ENCODE measurements at regions not wholly inside any gene's neighbourhood (a gene's known extent, or its start where the extent isn't known, plus 50 kb on each side); places are given as distances from the start of the nearest gene placed in this dataset.

DNA sequence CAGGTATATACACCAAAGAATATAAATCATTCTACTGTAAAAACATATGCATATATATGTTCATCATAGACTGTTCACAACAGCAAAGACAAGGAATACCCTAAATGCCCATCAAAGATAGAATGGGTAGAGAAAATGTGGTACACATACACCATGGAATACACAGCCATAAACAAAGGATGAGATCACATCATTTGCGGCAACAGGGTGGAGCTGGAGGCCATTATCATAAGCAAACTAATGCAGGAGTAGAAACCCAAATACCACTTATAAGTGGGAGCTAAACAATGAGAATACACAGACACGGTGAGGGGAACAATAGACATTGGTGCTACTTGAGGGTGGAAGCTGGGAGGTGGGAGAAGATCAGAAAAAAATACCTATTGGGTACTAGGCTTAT lies 117.6 kb downstream of the COX7C start:
- Mint-ChIP-seq H3K27ac (no peak overlapping the region), H3K4me3 (no peak overlapping the region), H3K36me3 (ENCODE audit: low read depth) (no peaks in the 10 kb centered on the region), H3K9me3 (ENCODE audit: insufficient read depth) (peaks cover 9% of the 10 kb centered on the region), H3K27me3 (ENCODE audit: low read depth) (no peaks in the 10 kb centered on the region), H3K4me1 (ENCODE audit: low read depth) (no peaks in the 10 kb centered on the region)
- CTCF ChIA-PET = no interaction called here
- POLR2A ChIA-PET = no interaction called here
- ATAC-seq (no peak), DNase-seq (no peak)

DNA sequence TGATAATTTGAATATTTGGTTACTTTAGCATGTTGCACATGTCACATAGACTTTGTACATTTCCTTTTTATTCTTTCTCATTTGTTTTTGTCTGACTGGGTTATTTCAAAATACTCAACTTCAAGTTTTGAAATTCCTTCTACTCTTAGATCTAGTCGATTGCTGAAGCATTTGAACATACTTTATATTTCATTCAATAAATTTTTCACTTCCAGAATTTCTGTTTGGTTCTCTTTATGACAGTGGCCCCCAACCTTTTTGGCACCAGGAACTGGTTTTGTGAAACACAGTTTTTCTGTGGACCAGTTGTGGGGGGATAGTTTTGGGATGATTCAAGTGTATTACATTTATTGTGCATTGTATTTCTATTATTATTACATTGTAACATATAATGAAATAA lies 119.8 kb downstream of the COX7C start:
- no peak overlapping the region for H3K4me3 Mint-ChIP-seq
- POLR2A ChIA-PET = no interaction called here
- peaks cover 9% of the 10 kb centered on the region for H3K9me3 Mint-ChIP-seq (ENCODE audit: insufficient read depth)
- CTCF ChIA-PET = no interaction called here
- H3K4me1 Mint-ChIP-seq (ENCODE audit: low read depth) = no peaks in the 10 kb centered on the region
- no peak for ATAC-seq
- no peaks in the 10 kb centered on the region for H3K36me3 Mint-ChIP-seq (ENCODE audit: low read depth)
- no peak for DNase-seq
- H3K27ac Mint-ChIP-seq = no peak overlapping the region
- no peaks in the 10 kb centered on the region for H3K27me3 Mint-ChIP-seq (ENCODE audit: low read depth)

DNA sequence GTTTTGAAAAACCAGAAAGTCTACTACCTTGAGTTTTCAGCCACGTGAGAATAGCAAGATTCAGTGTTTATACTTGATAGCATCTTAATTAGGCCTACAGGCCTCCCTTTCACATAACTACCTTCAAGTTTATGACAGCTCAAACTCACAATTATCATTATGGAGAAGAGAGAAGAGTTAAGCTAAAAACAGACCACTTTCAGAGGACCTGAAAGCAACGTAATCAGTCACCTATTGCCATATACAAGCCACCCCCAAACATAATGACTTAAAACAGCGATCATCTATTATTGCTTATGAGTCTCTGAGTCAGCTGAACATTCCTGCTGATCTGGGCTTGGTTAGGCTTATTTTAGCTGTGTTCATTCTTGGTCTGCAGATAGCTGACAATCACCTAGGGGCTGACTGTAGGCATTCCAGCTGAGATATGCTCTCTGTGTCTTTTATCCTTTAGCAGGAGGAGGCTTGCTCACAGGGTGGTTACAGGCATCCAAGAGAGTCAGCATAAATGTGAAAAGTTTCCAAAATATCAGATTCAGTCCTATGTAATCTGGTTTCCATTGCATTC lies 130.9 kb downstream of the COX7C start:
- CTCF ChIA-PET = interaction anchor here (0.9 kb wide), 1 partner anchor 46 kb away, joined by 3 read pairs; no protein-coding TSS in a partner anchor
- no peak overlapping the region for H3K4me3 Mint-ChIP-seq
- POLR2A ChIA-PET = no interaction called here

DNA sequence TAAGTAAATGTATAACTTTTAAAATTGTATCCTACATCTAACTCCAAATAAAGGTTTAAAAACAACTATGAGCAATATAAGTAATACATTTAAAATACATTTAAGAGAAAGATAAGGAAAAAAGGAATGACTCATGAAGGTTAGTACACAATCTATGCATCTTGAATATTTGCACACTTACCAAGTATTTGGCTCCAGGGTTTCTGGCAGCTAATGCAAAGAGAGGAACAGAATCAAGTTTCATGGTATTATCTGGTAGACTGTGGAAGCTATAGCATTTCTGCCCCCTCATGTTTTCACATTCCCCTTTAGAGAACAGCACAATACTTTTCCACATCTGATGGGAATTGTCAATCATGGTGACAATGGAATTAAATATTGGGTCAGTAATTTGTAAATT lies 132.1 kb downstream of the COX7C start:
- Mint-ChIP-seq H3K4me3 (no peak overlapping the region), H3K27me3 (ENCODE audit: low read depth) (no peaks in the 10 kb centered on the region), H3K9me3 (ENCODE audit: insufficient read depth) (no peaks in the 10 kb centered on the region)

More for the DNA sequence above, 130.9 kb downstream of the COX7C start:
- no peaks in the 10 kb centered on the region for H3K4me1 Mint-ChIP-seq (ENCODE audit: low read depth)
- ATAC-seq (no peak), DNase-seq (no peak)
- H3K9me3 Mint-ChIP-seq (ENCODE audit: insufficient read depth) = no peaks in the 10 kb centered on the region
- no peak overlapping the region for H3K27ac Mint-ChIP-seq
- H3K36me3 Mint-ChIP-seq (ENCODE audit: low read depth) = no peaks in the 10 kb centered on the region
- H3K27me3 Mint-ChIP-seq (ENCODE audit: low read depth) = no peaks in the 10 kb centered on the region

DNA sequence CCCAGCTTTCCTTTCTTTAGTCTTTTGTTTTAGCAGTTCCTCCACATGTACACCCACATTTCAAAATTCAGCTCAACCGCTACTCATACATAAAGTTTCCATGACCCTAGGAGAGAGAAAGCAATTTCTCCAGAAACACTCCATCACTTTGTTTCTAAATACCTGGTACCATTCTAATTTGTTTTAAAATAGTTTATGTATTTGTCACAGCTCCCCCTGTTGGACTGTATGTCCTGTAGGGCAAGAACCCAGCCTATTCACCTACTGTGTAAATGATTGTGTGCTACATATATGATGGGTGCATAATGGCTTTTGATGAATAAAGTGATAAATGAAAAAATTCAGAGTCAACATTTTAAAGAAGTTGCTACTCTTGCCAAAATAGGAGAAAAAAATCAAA lies 139.1 kb downstream of the COX7C start:
- H3K36me3 Mint-ChIP-seq (ENCODE audit: low read depth) = no peaks in the 10 kb centered on the region
- H3K27me3 Mint-ChIP-seq (ENCODE audit: low read depth) = no peaks in the 10 kb centered on the region
- no peaks in the 10 kb centered on the region for H3K4me1 Mint-ChIP-seq (ENCODE audit: low read depth)
- H3K4me3 Mint-ChIP-seq = no peak overlapping the region
- no peak overlapping the region for H3K27ac Mint-ChIP-seq
- CTCF ChIA-PET = no interaction called here
- H3K9me3 Mint-ChIP-seq (ENCODE audit: insufficient read depth) = no peaks in the 10 kb centered on the region
- POLR2A ChIA-PET = interaction anchor here (0.6 kb wide), 1 partner anchor 412 kb away, joined by 3 read pairs; no protein-coding TSS in a partner anchor
- DNase-seq (no peak), ATAC-seq (no peak)

More for the DNA sequence above, 132.1 kb downstream of the COX7C start:
- ATAC-seq = no peak
- DNase-seq = no peak
- H3K27ac Mint-ChIP-seq = no peak overlapping the region
- ChIA-PET CTCF (interaction anchor here (0.9 to 1.0 kb wide), 2 partner anchors 11 to 47 kb away, joined by 3 read pairs; no protein-coding TSS in a partner anchor), POLR2A (no interaction called here)
- no peaks in the 10 kb centered on the region for H3K36me3 Mint-ChIP-seq (ENCODE audit: low read depth)
- H3K4me1 Mint-ChIP-seq (ENCODE audit: low read depth) = no peaks in the 10 kb centered on the region

DNA sequence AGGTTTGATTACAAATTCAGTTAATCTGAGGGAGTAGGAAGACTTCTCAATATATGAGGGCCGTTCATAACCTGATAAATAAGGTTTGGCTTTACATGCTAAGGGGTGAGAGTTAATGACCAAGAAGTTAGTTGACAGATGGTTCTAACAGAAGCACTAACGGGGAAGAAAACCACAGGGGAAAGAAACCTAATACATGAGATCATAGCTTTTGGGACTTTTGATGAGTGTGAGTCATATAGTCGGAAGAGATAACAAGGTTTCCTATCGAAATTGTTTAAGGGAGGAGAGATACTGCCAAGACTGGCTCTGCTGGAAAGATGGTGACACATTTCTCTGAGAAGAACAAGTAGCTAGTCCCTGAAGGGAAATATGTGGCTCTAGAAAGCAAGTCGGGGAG lies 140.1 kb downstream of the COX7C start:
- Mint-ChIP-seq H3K9me3 (ENCODE audit: insufficient read depth) (no peaks in the 10 kb centered on the region), H3K4me3 (no peak overlapping the region), H3K27ac (no peak overlapping the region), H3K36me3 (ENCODE audit: low read depth) (no peaks in the 10 kb centered on the region), H3K27me3 (ENCODE audit: low read depth) (no peaks in the 10 kb centered on the region), H3K4me1 (ENCODE audit: low read depth) (no peaks in the 10 kb centered on the region)
- ATAC-seq = no peak
- ChIA-PET POLR2A (no interaction called here), CTCF (no interaction called here)
- DNase-seq = no peak

DNA sequence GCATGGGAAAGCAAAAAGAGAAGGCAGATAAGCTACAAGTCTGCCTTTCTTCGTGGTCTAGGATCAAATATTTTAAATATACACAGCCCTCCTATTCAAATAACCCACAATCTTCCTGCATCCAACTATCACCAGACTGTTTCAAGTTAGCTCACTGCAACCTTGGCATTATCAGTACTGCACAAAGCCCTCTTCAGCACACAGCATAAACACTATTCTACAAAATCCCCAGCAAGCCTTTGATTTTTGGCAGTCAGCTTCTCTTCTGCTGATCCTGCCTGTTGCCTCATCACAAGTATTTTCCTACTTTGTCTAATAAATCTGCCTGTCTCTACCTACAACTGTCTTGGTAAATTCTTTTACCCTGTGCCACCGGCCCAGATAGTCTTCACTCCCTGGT lies 142.9 kb downstream of the COX7C start:
- CTCF ChIA-PET = interaction anchor here (1.5 kb wide), 1 partner anchor 11 kb away, joined by 3 read pairs; no protein-coding TSS in a partner anchor

DNA sequence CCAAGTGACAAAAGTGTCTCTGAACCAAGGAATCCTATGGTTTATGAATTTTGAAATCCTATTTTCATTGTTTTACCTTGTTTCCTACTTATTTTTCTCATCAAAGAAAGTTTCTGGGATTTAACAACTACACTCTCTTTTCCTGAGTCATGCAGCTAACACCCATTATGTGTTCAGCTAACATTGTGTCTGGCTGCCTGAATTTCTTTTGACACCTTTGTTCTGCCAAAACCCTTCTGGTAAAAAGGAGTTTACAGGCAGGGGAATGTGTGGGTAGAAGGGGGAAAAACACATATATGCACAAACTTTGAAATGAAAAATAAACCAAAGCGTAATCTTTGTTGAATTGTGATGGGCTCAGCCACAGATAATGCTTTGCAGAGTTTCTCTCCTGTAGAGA lies 146.2 kb downstream of the COX7C start:
- Mint-ChIP-seq H3K36me3 (ENCODE audit: low read depth) (no peaks in the 10 kb centered on the region), H3K4me3 (no peak overlapping the region), H3K27me3 (ENCODE audit: low read depth) (no peaks in the 10 kb centered on the region), H3K9me3 (ENCODE audit: insufficient read depth) (no peaks in the 10 kb centered on the region), H3K27ac (no peak overlapping the region), H3K4me1 (ENCODE audit: low read depth) (no peaks in the 10 kb centered on the region)
- CTCF ChIA-PET = no interaction called here
- POLR2A ChIA-PET = no interaction called here
- ATAC-seq = no peak
- no peak for DNase-seq

More for the DNA sequence above, 142.9 kb downstream of the COX7C start:
- H3K9me3 Mint-ChIP-seq (ENCODE audit: insufficient read depth) = no peaks in the 10 kb centered on the region
- POLR2A ChIA-PET = no interaction called here
- H3K4me3 Mint-ChIP-seq = no peak overlapping the region
- H3K27me3 Mint-ChIP-seq (ENCODE audit: low read depth) = no peaks in the 10 kb centered on the region
- no peak for ATAC-seq
- H3K27ac Mint-ChIP-seq = no peak overlapping the region
- no peaks in the 10 kb centered on the region for H3K36me3 Mint-ChIP-seq (ENCODE audit: low read depth)
- no peak for DNase-seq
- H3K4me1 Mint-ChIP-seq (ENCODE audit: low read depth) = no peaks in the 10 kb centered on the region

DNA sequence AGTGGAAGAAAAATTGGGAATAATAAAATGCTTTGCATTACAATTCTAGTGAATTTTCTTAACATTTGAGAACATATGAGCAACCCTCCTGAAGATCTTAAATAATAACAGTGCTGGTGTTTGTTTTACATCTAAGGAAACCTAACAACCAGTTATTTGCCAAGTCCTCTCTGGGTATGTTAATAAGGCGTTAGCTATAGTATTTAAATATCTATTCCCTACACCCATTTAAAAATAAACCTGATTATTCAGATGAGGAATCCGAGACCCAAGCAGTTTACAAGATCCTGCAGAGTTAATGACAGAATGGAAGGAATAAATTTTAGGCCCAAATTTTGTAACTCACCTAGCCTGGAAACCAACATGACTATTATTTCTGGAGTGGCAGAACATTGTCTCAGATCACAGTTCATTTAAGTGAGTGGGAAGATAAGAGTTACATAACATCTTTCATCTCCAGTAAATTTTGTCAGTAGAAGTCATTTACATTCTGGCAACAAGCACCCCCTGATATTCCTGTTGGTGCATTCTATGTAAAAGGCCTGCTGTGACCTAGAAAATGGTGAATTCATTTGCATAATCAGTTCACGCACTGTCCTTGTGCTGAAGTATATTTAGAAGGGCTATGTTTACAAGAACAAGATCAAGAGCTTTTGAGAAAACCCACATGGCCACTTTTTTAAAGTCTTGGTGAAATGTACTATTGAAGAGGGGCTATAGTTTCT lies 148.2 kb downstream of the COX7C start:
- DNase-seq = no peak
- Mint-ChIP-seq H3K4me3 (no peak overlapping the region), H3K27me3 (ENCODE audit: low read depth) (no peaks in the 10 kb centered on the region), H3K36me3 (ENCODE audit: low read depth) (no peaks in the 10 kb centered on the region), H3K4me1 (ENCODE audit: low read depth) (no peaks in the 10 kb centered on the region), H3K27ac (no peak overlapping the region), H3K9me3 (ENCODE audit: insufficient read depth) (peaks cover 7% of the 10 kb centered on the region)
- no peak for ATAC-seq
- ChIA-PET CTCF (no interaction called here), POLR2A (no interaction called here)

DNA sequence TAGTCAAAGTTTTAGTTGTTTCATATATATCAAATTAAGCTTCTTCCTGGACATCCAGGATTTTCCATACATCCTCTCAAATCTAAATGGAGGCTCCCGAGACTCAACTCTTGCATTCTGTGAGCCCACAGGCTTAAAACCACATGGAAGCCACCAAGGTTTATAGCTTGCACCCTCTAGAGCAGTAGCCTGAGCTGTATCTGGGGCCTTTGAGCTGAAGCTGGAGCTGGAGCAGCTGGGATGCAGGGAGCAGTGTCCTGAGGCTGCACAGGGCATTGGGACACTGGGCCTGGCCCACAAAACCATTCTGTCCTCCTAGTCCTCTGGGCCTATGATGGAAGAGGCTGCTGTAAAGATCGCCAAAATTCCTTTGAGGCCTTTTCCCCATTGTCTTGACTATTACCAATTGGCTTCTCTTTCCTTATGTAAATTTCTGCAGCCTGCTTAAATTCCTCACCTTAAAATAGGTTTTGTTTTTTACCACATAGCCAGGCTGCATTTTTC lies 151.0 kb downstream of the COX7C start:
- ChIA-PET POLR2A (no interaction called here), CTCF (no interaction called here)
- no peaks in the 10 kb centered on the region for H3K36me3 Mint-ChIP-seq (ENCODE audit: low read depth)

DNA sequence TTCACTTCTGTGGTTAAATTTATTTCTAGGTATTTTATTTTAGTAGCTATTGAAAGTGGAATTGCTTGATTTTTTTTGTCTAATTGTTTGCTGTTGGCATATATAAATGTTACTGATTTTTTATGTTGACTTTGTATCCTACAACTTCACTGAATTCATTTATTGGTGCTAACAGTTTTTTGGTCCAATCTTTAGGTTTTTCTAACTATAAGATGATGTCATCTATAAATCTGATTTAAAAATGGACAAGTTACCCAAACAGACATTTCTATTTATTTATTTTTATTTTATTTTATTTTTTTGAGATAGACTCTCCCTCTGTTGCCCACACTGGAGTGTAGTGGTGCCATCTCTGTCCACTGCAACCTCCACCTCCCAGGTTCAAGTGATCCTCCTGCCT lies 162.3 kb downstream of the COX7C start:
- CTCF ChIA-PET = no interaction called here
- Mint-ChIP-seq H3K27ac (no peak overlapping the region), H3K4me3 (no peak overlapping the region), H3K4me1 (ENCODE audit: low read depth) (no peaks in the 10 kb centered on the region), H3K27me3 (ENCODE audit: low read depth) (no peaks in the 10 kb centered on the region), H3K36me3 (ENCODE audit: low read depth) (no peaks in the 10 kb centered on the region), H3K9me3 (ENCODE audit: insufficient read depth) (no peaks in the 10 kb centered on the region)
- ATAC-seq (no peak), DNase-seq (no peak)
- POLR2A ChIA-PET = no interaction called here

More for the DNA sequence above, 151.0 kb downstream of the COX7C start:
- no peak overlapping the region for H3K27ac Mint-ChIP-seq
- H3K4me3 Mint-ChIP-seq = no peak overlapping the region
- no peaks in the 10 kb centered on the region for H3K27me3 Mint-ChIP-seq (ENCODE audit: low read depth)
- no peak for ATAC-seq
- DNase-seq = no peak
- peaks cover 7% of the 10 kb centered on the region for H3K9me3 Mint-ChIP-seq (ENCODE audit: insufficient read depth)
- H3K4me1 Mint-ChIP-seq (ENCODE audit: low read depth) = no peaks in the 10 kb centered on the region

DNA sequence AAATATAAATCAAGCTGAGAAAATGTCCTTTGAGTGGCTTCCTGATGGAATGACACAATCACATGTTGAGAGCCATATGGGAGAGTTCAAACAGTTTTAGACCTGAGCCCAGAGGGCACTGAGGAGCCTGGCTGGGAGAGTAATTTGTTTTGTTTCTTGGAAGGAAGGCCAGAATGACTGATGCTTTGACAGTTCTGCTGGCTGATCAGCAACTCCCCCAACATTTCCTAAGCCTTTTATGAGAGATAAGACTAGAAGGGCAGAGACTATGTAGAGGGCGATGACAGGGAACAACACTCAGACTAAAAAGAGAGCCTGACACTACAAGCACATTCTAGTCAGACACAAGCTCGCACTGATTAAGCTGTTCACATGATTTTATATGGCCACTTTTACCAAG lies 169.2 kb downstream of the COX7C start:
- ATAC-seq (no peak), DNase-seq (no peak)
- H3K9me3 Mint-ChIP-seq (ENCODE audit: insufficient read depth) = no peaks in the 10 kb centered on the region
- H3K4me3 Mint-ChIP-seq = no peak overlapping the region
- POLR2A ChIA-PET = no interaction called here
- H3K36me3 Mint-ChIP-seq (ENCODE audit: low read depth) = no peaks in the 10 kb centered on the region
- H3K27ac Mint-ChIP-seq = no peak overlapping the region
- no peaks in the 10 kb centered on the region for H3K27me3 Mint-ChIP-seq (ENCODE audit: low read depth)
- no peaks in the 10 kb centered on the region for H3K4me1 Mint-ChIP-seq (ENCODE audit: low read depth)
- CTCF ChIA-PET = no interaction called here

Data from activated CD8-positive, alpha-beta T cell treated with anti-CD3 and anti-CD28 coated beads, Interleukin-2, amount 10 ng/mL, durations not matched to agents 7 days and 5 days (primary cell).